HG02798 (cell line): ENCODE measurements at regions not wholly inside any gene's neighbourhood (a gene's known extent, or its start where the extent isn't known, plus 50 kb on each side); places are given as distances from the start of the nearest gene placed in this dataset.

Experiments
- ATAC-seq: cut with Tn5 transposase; IDR thresholded peaks from one replicate; pipeline ENCODE4 v1.9.1; 2021; ENCODE audit warnings: mild to moderate bottlenecking; ENCODE audit not compliant: unreplicated experiment, poor library complexity

GRCh38 chr1:59154401-59154800 is 142.5 kb upstream of the FGGY start:
- ATAC-seq, result no peak

GRCh38 chr1:59155351-59155750 is 141.5 kb upstream of the FGGY start:
- no peak for ATAC-seq

- no peak for ATAC-seq
These were observed 140.8 kb upstream of the FGGY start for GRCh38 chr1:59156051-59156450.

- no peak for ATAC-seq
These were observed 140.2 kb upstream of the FGGY start for GRCh38 chr1:59156526-59157199.

- no peak for ATAC-seq
These were observed 138.6 kb upstream of the FGGY start for GRCh38 chr1:59158321-59158720.

GRCh38 chr1:59159557-59160203 is 137.2 kb upstream of the FGGY start:
- no peak for ATAC-seq

- no peak for ATAC-seq
These were observed 135.8 kb upstream of the FGGY start for GRCh38 chr1:59161136-59161535.

GRCh38 chr1:59162665-59163064 is 134.2 kb upstream of the FGGY start:
- no peak for ATAC-seq

GRCh38 chr1:59163268-59164092 is 133.4 kb upstream of the FGGY start:
- ATAC-seq, result no peak

GRCh38 chr1:59164371-59164770 is 132.5 kb upstream of the FGGY start:
- ATAC-seq, result no peak

GRCh38 chr1:59165353-59165752 is 131.5 kb upstream of the FGGY start:
- ATAC-seq, result no peak

GRCh38 chr1:59169703-59170102 is 127.2 kb upstream of the FGGY start:
- no peak for ATAC-seq

GRCh38 chr1:59170659-59171058 is 126.2 kb upstream of the FGGY start:
- no peak for ATAC-seq

- no peak for ATAC-seq
These were observed 125.1 kb upstream of the FGGY start for GRCh38 chr1:59171788-59172187.

- ATAC-seq, result no peak
These were observed 124.2 kb upstream of the FGGY start for GRCh38 chr1:59172693-59173092.

GRCh38 chr1:59173721-59174120 is 123.2 kb upstream of the FGGY start:
- ATAC-seq, result no peak

- no peak for ATAC-seq
These were observed 120.4 kb upstream of the FGGY start for GRCh38 chr1:59176471-59176870.

- no peak for ATAC-seq
These were observed 119.1 kb upstream of the FGGY start for GRCh38 chr1:59177756-59178155.

GRCh38 chr1:59178339-59179187 is 118.3 kb upstream of the FGGY start:
- ATAC-seq, result no peak

- ATAC-seq, result no peak
These were observed 117.2 kb upstream of the FGGY start for GRCh38 chr1:59179673-59180072.
